ENCODE measurements at regions not wholly inside any gene's neighbourhood (a gene's known extent, or its start where the extent isn't known, plus 50 kb on each side); places are given as distances from the start of the nearest gene placed in this dataset.

DNA sequence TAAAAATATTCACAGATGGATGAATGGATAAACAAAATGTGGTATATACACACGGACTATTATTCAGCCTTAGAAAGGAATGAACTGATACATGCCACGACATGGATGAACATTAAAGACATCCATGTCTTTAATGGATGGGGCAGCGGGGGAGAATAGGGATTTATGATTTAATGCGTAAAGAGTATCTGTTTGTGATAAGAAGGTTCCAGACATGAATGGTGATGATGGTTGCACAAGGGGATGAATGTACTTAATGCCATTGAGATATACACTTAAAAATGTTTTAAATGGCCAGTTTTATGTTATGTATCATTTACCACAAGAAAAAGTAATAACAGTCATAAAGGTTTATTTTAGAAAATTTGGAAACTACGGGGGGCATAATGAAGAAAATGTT is 108.6 kb upstream of the WLS start:
- TF ChIP-seq RCOR1 (IDR thresholded peaks at IDR 0.05; ENCODE audit: insufficient replicate concordance, low read length), result no peak
- TF ChIP-seq, protein P1, sequence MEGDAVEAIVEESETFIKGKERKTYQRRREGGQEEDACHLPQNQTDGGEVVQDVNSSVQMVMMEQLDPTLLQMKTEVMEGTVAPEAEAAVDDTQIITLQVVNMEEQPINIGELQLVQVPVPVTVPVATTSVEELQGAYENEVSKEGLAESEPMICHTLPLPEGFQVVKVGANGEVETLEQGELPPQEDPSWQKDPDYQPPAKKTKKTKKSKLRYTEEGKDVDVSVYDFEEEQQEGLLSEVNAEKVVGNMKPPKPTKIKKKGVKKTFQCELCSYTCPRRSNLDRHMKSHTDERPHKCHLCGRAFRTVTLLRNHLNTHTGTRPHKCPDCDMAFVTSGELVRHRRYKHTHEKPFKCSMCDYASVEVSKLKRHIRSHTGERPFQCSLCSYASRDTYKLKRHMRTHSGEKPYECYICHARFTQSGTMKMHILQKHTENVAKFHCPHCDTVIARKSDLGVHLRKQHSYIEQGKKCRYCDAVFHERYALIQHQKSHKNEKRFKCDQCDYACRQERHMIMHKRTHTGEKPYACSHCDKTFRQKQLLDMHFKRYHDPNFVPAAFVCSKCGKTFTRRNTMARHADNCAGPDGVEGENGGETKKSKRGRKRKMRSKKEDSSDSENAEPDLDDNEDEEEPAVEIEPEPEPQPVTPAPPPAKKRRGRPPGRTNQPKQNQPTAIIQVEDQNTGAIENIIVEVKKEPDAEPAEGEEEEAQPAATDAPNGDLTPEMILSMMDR (conservative IDR thresholded peaks at IDR 0.05; ENCODE audit: low read depth, low read length), result no peak
- no peak for TF ChIP-seq RAD21 (IDR thresholded peaks at IDR 0.05; ENCODE audit: low read length)
- no peak for TF ChIP-seq POLR2A (IDR thresholded peaks at IDR 0.05; ENCODE audit: low read depth, low read length)
- TF ChIP-seq RFX5 (IDR thresholded peaks at IDR 0.05; ENCODE audit: low read depth, low read length), result no peak
- TF ChIP-seq CEBPB (IDR thresholded peaks at IDR 0.05; ENCODE audit: low read depth, low read length), result no peak
- TF ChIP-seq, protein P2, sequence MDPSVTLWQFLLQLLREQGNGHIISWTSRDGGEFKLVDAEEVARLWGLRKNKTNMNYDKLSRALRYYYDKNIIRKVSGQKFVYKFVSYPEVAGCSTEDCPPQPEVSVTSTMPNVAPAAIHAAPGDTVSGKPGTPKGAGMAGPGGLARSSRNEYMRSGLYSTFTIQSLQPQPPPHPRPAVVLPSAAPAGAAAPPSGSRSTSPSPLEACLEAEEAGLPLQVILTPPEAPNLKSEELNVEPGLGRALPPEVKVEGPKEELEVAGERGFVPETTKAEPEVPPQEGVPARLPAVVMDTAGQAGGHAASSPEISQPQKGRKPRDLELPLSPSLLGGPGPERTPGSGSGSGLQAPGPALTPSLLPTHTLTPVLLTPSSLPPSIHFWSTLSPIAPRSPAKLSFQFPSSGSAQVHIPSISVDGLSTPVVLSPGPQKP (IDR thresholded peaks at IDR 0.05; ENCODE audit: borderline replicate concordance, low read depth, low read length), result no peak
- TF ChIP-seq SMC3 (IDR thresholded peaks at IDR 0.05; ENCODE audit: low read depth, low read length), result no peak
- no peak for TF ChIP-seq BHLHE40 (IDR thresholded peaks at IDR 0.05; ENCODE audit: low read depth, low read length)
- no peak for TF ChIP-seq MAFK (IDR thresholded peaks at IDR 0.05; ENCODE audit: low read depth, low read length)
- TF ChIP-seq, protein P3, sequence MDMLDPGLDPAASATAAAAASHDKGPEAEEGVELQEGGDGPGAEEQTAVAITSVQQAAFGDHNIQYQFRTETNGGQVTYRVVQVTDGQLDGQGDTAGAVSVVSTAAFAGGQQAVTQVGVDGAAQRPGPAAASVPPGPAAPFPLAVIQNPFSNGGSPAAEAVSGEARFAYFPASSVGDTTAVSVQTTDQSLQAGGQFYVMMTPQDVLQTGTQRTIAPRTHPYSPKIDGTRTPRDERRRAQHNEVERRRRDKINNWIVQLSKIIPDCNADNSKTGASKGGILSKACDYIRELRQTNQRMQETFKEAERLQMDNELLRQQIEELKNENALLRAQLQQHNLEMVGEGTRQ (IDR thresholded peaks at IDR 0.05; ENCODE audit: low read depth, low read length), result no peak
- TF ChIP-seq MAZ (IDR thresholded peaks at IDR 0.05; ENCODE audit: borderline replicate concordance, low read depth, low read length), result no peak

All from IMR-90 (cell line).